MV-4-11 (cell line): ENCODE measurements at regions not wholly inside any gene's neighbourhood (a gene's known extent, or its start where the extent isn't known, plus 50 kb on each side); places are given as distances from the start of the nearest gene placed in this dataset.

Experiments
- DNase-seq: peaks from one replicate; lab custom pipeline; 2025; lab: John Stamatoyannopoulos, UW

- no peak for DNase-seq
These were observed 88.5 kb upstream of the HMCN1 start for GRCh38 chr1:185645686-185646085.

GRCh38 chr1:185645162-185645640, 89.0 kb upstream of the HMCN1 start:
- DNase-seq = no peak

DNA sequence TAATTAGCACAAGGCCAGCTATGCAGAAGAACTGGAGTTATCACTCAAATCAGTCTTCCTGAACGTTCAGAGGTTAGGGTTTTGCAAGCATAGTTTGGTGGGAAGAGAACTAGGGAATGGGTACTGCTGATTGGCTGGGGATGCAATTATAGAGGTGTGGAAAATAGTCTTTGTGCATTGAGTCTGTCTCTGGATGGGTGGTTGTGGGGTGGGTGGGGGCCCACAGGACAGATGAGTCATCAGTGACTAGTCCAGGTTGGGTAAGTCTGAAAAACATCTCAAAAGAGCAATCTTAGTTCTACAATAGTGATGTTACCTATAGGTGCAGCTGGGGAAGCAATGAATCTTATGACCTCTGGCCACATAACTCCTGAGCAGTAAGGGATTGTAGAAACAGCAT, 89.7 kb upstream of the HMCN1 start:
- no peak for DNase-seq

GRCh38 chr1:185636848-185637247, 97.3 kb upstream of the HMCN1 start:
- DNase-seq = peak; percentile 4

- DNase-seq = no peak
These were observed 99.5 kb upstream of the HMCN1 start for GRCh38 chr1:185634704-185635103.

GRCh38 chr1:185632659-185633423, 101.3 kb upstream of the HMCN1 start:
- peak; percentile 99 for DNase-seq

DNA sequence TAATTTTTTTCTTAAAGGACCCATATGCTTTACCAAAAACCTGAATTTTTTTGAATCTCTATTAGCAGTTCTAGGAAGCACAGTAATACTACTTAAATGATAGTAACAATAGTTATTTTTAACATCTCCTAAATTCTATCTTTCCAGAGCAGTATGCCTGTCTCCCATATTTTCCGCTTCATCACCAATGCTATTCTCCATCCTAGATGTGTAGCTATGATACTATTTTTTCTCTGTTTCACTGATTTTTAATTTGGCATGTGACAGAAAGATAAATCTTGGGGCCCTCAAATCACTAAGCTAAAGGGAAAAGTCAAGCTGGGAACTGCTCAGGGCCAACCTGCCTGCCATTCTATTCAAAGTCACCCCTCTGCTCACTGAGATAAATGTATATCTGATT, 102.3 kb upstream of the HMCN1 start:
- DNase-seq = no peak

DNA sequence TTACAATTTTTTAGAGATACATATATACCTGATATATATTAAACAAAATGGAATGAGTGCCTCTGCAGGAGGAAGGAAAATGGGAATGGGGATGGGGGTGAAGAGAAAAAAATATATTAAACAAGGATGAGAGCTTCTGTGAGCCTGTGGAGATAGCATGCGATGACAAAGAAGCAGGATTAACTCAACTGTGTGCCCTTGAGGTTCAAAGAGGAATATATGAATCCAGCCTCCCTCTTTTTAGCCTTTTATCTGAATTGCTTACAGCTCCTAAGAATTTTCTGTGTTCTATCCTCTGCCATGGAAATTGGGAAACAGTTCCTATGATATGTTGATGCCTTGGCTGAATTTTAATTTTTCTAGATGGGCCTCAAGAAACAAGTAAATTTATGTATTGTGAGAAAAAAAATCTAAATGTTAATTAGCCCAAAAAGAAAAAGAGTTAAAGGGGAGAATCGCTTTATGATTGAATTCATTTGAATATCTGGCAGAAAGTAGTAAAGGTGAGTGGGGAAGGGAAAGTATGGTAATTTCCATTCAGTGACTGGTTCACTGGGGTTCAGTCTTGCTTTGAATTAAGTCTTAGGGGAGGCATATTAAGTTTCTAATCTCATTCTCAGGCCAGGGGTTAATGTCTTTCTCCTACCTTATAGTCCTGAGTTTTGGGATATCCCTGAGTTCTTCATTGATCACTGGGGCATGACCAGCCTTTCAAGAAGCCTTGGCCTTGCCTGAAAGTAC, 106.3 kb upstream of the HMCN1 start:
- DNase-seq = no peak

DNA sequence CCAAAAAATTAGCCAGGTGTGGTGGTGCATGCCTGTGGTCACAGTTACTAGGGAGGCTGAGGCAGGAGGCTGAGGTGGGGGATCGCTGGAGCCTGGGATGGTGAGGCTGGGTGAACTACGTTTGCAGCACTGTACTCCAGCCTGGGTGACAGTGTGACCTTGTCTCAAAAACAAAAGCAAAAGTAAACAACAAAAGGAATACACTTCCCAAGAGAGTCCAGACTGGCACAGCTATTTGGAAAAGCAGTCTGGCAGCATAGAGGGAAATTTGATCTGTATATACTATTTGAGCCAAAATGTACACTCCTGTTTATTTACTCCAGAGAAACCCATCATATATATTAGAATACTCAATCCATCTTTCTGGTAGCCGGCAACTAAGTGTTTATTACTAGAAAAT, 107.0 kb upstream of the HMCN1 start:
- no peak for DNase-seq

DNA sequence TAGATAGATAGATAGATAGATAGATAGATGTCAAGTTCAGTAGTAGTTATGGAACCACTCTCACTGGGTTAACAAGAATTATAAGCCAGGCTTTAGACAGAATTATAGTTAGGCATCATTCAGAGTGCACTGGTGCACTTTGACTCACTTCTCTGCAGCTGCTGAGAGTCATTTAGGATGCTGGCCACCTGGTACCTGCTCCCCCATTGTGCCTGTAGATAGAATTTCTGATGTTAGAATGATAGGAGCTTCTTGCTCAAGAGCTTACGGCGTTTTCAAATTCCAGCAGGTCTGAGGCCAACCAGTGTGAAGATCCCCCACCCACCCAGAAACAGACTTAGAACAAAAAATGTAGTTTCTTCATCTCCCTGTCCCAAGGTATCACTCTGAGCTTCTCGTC, 107.8 kb upstream of the HMCN1 start:
- DNase-seq = no peak

DNA sequence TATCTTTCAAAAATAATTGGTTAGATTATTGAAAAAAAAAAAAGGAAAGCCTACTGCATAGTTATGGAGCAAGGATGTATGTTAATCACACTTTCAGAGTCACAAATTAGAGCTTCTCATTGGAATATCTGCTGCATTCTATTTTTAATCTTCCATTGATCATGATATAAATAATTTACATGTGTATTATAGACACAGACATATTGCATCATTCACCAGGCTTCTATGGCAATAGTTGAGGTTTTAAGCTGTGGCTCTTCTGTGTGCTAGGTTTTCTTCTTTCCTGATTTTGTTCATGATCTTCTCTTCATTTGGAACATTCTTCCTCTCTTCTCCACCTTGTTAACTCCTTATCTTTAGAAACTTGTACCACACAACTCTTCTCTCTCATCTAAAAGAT, 123.2 kb upstream of the HMCN1 start:
- DNase-seq = peak; percentile 31

DNA sequence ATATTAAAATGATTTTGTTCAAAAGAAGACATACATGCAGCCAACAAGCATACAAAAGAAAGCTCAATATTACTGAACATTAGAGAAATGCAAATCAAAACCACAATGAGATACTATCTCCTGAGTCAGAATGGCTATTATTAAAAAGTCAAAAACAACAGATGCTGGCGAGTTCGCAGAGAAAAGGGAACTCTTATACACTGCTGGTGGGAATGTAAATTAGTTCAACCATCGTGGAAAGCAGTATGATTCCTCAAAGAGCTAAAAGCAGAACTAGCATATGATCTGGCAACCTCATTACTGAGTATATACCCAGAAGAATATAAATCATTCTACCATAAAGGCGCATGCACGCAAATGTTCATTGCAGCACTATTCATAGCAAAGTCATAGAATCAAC, 126.0 kb upstream of the HMCN1 start:
- DNase-seq = peak; percentile 71

DNA sequence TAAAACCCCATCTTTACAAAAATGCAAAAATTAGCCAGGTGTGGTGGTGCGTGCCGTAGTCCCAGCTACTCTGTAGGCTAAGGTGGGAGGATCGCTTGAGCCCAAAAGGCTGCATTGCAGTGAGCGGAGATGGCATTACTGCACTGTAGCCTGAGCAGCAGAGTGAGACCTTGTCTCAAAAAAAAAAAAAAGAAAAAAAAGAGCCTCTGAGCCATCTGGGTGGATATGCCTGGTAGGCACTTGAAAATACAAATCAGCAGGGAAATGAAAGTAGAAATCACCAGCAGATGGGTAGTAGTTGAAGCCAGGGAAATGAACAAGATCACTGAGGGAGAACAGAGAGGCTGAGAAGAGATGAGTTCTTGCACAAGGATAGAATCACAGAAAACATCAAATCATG, 131.0 kb upstream of the HMCN1 start:
- peak; percentile 61 for DNase-seq

DNA sequence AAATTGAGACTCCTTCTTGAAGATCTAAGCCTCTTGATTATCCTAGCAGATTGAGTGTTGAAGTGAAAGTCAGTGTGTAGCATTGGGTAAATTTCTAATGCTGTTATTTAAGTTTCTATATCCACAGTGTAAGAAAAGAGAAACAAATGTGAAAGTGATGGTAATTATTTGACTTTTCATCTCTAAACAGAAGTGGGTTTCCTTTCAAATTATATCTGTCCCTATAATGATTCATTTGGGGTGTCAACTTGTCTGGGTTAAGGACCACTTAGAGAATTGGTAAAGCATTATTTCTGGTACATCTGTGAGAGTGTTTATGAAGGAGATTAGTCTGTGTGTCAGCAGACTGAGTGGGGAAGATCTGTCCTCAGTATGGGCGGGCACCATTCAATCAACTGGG, 133.0 kb upstream of the HMCN1 start:
- DNase-seq = no peak

- no peak for DNase-seq
These were observed 133.6 kb upstream of the HMCN1 start for GRCh38 chr1:185600641-185601040.

GRCh38 chr1:185598332-185598731, 135.9 kb upstream of the HMCN1 start:
- peak; percentile 43 for DNase-seq

- DNase-seq = peak; percentile 5
These were observed 138.1 kb upstream of the HMCN1 start for GRCh38 chr1:185595835-185596667.

DNA sequence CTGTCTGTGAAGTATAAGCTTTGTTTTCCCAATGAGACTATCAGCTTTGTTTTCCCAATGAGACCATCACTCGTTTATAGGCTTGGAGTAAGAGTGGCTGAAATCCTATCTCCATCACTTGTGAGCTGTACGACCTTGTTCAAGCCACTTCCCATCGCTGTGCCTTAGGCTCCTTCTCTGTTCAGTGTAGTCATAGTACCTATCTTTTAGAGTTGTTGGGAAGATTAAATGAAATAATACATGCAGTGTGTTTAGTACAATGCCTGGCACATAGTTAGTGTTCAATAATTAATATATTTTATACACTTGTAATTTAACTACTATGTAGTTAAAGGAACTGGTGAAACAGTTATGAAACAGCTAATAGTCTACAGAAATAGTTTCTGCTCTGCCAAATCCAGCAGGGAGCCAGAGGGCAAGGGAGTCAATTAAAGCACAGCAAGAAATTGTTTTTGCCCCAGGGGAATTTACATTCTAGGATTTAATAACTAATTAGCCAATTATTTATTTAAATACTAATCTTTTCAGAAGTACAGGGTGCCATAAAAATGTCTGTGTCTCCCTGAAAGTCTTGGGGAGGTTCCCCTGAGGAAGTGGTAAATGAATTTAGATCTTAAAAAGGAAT, 139.3 kb upstream of the HMCN1 start:
- no peak for DNase-seq

- DNase-seq = no peak
These were observed 140.9 kb upstream of the HMCN1 start for GRCh38 chr1:185593271-185593670.

- DNase-seq = no peak
These were observed 148.4 kb upstream of the HMCN1 start for GRCh38 chr1:185585770-185586169.

- no peak for DNase-seq
These were observed 152.0 kb upstream of the HMCN1 start for GRCh38 chr1:185581961-185582725.
